Fibroblast of villous mesenchyme (primary cell): ENCODE measurements at regions not wholly inside any gene's neighbourhood (a gene's known extent, or its start where the extent isn't known, plus 50 kb on each side); places are given as distances from the start of the nearest gene placed in this dataset.

ENCODE experiments used
- DNase-seq: peaks from one replicate; pipeline ENCODE4 v3.0.0-alpha.2; 2010; ENCODE audit warnings: low read depth
- H3K4me3 ChIP-seq: 2 replicates; pipeline ENCODE4 v1.5.1; 2011; ENCODE audit warnings: low read depth, mild to moderate bottlenecking, low read length
- TF ChIP-seq, protein P1 (sequence below): IDR thresholded peaks from 2 replicates; pipeline ENCODE4 v1.5.1; 2012; ENCODE audit warnings: low read depth, mild to moderate bottlenecking, low read length; ENCODE audit not compliant: insufficient read depth

DNA sequence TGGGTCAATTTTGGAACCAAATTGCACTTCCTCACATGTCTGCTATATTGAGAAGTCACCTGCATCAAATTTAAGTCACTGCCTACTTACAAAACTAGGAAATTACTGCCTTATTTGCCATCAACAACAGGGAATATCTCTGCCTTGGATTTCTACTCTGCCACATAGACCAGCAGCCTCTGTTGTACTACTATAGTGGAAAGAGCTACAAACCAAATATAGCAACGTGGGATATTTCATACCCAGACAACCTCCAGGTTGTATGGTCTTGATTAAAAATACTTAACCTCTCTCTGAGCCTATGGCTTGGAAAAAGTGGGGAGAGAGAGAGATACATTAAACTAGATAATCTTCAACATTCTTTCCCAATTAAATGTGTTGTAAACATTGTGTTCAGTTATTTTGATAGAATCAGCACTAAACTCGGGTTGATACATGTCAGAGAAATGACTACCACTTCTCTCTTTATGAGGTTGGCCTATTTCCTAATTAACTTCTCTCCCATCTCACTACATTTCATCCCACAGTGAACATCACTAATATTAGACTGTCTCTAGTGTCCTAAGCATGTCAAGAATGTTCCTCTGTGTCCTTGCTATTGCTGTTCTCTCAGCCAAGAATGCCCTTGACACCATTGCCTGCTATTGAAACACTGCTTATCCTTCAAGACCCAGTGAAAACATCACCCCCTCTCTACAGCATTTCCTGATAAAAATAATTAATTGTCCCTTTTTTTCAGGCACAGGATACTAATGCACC is 421.2 kb downstream of the IPMK start:
- no peak for DNase-seq
- H3K4me3 ChIP-seq = no peak overlapping the region
- TF ChIP-seq, protein P1, sequence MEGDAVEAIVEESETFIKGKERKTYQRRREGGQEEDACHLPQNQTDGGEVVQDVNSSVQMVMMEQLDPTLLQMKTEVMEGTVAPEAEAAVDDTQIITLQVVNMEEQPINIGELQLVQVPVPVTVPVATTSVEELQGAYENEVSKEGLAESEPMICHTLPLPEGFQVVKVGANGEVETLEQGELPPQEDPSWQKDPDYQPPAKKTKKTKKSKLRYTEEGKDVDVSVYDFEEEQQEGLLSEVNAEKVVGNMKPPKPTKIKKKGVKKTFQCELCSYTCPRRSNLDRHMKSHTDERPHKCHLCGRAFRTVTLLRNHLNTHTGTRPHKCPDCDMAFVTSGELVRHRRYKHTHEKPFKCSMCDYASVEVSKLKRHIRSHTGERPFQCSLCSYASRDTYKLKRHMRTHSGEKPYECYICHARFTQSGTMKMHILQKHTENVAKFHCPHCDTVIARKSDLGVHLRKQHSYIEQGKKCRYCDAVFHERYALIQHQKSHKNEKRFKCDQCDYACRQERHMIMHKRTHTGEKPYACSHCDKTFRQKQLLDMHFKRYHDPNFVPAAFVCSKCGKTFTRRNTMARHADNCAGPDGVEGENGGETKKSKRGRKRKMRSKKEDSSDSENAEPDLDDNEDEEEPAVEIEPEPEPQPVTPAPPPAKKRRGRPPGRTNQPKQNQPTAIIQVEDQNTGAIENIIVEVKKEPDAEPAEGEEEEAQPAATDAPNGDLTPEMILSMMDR = no peak

DNA sequence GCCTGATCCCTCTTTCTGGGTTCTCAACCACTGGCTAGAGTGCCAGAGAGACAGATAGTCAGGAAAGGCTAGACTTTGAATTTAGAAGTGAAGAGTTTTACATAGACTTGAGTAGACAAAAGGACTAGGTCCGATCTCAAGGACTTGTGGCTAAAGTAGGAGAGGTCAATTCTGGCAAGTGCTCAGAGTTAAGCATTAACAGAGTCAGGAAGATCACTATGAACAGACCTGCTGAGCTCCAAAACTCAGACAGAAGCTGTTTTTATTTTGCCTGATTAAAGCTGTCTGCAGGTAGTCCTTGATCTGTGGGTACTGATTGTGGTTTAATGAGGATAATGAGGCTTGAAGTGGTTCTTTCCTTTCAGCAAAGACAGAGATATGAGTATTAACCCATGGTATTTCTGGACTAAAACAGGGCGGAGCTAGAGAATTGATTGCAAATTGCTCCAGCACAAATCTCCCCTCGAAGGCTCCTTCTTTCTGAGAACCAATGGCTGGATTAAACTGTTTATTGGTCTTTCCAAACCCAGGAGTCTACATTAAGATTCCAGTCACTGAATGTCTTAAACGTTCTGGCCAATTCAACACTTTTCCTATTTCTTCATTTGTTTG is 423.2 kb downstream of the IPMK start:
- TF ChIP-seq, protein P1 = no peak
- no peak overlapping the region for H3K4me3 ChIP-seq
- no peak for DNase-seq

DNA sequence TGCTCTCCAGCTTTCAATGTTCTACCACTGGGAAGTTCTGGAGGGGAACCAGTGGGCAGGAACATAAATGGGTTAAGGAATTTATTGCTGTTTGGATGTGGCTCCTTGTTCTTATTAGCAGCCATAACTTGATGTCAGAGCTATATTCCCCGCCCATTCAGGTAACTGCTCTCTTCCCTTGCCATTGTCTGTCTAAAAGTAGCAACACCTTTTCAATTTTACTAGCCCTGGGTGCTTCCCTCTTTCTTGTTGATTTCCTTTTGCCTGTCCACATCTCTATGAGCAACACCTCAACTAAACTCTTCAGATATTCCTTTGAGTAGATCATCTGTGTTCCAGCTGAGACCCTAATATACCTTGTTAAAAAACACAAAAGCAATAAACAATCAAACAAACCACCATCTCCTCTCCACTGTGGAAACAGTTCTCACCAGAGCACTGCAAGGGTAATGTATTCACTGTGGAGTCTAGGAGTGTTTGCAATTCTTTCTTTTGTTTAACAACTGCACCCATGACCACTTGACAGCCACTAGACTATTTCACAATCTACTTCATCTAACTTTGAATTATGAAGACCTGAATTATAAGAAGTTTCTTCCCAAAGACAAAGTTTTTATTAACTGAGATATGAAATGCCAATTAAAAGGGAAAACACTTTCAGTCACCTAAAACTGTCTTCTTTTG is 436.7 kb downstream of the IPMK start:
- H3K4me3 ChIP-seq = no peak overlapping the region
- TF ChIP-seq, protein P1 = no peak
- DNase-seq = no peak

DNA sequence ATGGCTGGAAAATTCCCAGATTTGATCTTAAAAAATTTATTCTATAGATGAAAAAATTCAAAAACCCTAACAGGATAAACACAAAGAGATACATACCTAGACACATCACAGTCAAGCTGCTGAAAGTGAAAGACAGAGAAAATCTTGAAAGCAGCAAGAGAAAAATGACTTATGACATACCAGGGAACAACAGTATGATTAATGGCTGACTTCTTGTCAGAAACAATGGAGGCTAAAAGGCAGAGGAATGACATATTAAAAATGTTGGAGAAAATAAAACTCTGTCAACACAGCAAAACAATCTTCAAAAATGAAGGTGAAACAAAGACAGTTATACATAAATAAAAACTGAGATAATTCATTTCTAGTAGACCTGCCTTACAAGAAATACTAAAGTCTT is 442.7 kb downstream of the IPMK start:
- no peak for DNase-seq
- TF ChIP-seq, protein P1 = no peak
- no peak overlapping the region for H3K4me3 ChIP-seq

DNA sequence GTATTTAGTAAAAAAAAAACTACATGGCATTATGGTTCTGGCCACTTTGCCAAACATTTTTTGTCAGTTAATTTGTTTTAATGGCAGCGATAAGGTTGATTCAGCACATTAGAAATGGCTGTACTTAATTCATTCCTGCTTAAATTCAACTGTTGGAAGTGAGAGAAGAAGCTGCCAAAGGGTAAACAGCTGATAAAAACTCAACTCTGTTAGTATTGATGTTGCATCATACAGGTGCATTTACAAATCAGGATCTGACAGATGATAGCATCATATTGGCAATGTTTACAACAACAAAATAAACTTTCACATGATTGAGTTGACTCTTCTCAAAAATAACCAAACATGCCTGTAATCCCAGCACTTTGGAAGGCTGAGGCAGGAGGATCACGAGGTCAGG is 444.3 kb downstream of the IPMK start:
- DNase-seq = no peak
- TF ChIP-seq, protein P1 = no peak
- no peak overlapping the region for H3K4me3 ChIP-seq

DNA sequence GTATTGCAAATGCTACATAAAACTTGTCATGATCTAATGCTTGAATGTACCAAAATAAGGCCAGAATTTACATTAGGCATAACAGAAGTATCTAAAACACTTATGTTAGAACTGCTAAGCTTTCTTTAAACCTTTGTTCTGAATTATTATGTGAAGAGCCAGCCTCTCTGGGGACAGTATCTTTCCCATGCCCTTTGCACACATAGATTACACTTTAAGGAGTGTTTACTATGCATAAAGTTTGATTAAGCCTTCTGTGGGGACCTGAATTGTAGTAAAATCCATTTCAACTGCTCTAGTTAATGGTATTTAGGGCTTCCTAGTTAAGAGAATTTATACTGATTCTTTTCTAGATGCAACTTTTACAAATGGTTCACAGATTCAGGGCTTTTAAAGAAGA is 444.7 kb downstream of the IPMK start:
- no peak for DNase-seq
- H3K4me3 ChIP-seq = no peak overlapping the region
- TF ChIP-seq, protein P1 = no peak
